Vagina (tissue), 2 donors: ENCODE measurements at regions not wholly inside any gene's neighbourhood (a gene's known extent, or its start where the extent isn't known, plus 50 kb on each side); places are given as distances from the start of the nearest gene placed in this dataset.

Experiments
- DNase-seq, 2 donors: peaks; one replicate each; pipeline ENCODE4 v3.0.0-alpha.2; 2017; ENCODE audit errors: extremely low spot score in 2 of 2
- H3K27ac ChIP-seq: fragments of 200-600 bp; sonication (generic); one replicate; pipeline ENCODE4 v1.5.1; 2019
- H3K27me3 ChIP-seq: fragments of 200-600 bp; sonication (generic); one replicate; pipeline ENCODE4 v1.5.1; 2019
- H3K36me3 ChIP-seq, 2 donors: fragments of 200-600 bp; sonication (generic); one replicate each; pipeline ENCODE4 v1.5.1; 2017 to 2019
- H3K4me1 ChIP-seq: fragments of 200-600 bp; sonication (generic); one replicate; pipeline ENCODE4 v1.5.1; 2019
- H3K4me3 ChIP-seq, 2 donors: fragments of 200-600 bp; sonication (generic); 1 replicate in 1 of 2; 2 replicates in 1 of 2; pipeline ENCODE4 v1.5.1; 2016 to 2019
- H3K9me3 ChIP-seq: fragments of 200-600 bp; sonication (generic); one replicate; pipeline ENCODE4 v1.5.1; 2019
- POLR2A ChIP-seq, 2 donors: fragments of 450-650 bp; IDR thresholded peaks; one replicate each; pipeline ENCODE4 v1.6.1; 2017; ENCODE audit warnings: antibody characterized with exemption in 2 of 2, mild to moderate bottlenecking in 2 of 2, moderate library complexity in 2 of 2
- POLR2AphosphoS5 ChIP-seq, 2 donors: sonication (generic); formaldehyde crosslinking; IDR thresholded peaks; one replicate each; pipeline ENCODE4 v1.9.0; 2017; ENCODE audit warnings: antibody characterized with exemption in 2 of 2, mild to moderate bottlenecking in 2 of 2, low read depth in 1 of 2; ENCODE audit not compliant: insufficient read depth in 1 of 2
- intact Hi-C: fragments of 100-400 bp; cut with DNase I; formaldehyde crosslinking; loops from one replicate; pipeline ENCODE4 v1.15.1; 2023
- TF ChIP-seq, protein P1 (sequence below), 3 experiments: fragments of 450-650 bp in 2 of 3; fragments of 200-600 bp in 1 of 3; sonication (generic) in 1 of 3; IDR thresholded peaks; one replicate each; pipeline ENCODE4 v1.5.1; 2017 to 2019; ENCODE audit warnings: antibody characterized with exemption in 3 of 3, mild to moderate bottlenecking in 2 of 3, moderate library complexity in 2 of 3

GRCh38 chr2:146481629-146482028, 1363.2 kb upstream of the ACVR2A start:
- Histone ChIP-seq H3K9me3 (no peaks in the 10 kb centered on the region), H3K27ac (no peak overlapping the region), H3K4me3 (no peak overlapping the region), H3K4me1 (no peaks in the 10 kb centered on the region), H3K27me3 (no peaks in the 10 kb centered on the region), H3K36me3 (no peaks in the 10 kb centered on the region)
- no peak for DNase-seq
- intact Hi-C loops, result no loop called here
- TF ChIP-seq POLR2AphosphoS5 (IDR thresholded peaks at IDR 0.05; ENCODE audit: insufficient read depth in 1 of 2, low read depth in 1 of 2) (no peak), POLR2A (IDR thresholded peaks at IDR 0.05) (no peak)
- TF ChIP-seq, protein P1, sequence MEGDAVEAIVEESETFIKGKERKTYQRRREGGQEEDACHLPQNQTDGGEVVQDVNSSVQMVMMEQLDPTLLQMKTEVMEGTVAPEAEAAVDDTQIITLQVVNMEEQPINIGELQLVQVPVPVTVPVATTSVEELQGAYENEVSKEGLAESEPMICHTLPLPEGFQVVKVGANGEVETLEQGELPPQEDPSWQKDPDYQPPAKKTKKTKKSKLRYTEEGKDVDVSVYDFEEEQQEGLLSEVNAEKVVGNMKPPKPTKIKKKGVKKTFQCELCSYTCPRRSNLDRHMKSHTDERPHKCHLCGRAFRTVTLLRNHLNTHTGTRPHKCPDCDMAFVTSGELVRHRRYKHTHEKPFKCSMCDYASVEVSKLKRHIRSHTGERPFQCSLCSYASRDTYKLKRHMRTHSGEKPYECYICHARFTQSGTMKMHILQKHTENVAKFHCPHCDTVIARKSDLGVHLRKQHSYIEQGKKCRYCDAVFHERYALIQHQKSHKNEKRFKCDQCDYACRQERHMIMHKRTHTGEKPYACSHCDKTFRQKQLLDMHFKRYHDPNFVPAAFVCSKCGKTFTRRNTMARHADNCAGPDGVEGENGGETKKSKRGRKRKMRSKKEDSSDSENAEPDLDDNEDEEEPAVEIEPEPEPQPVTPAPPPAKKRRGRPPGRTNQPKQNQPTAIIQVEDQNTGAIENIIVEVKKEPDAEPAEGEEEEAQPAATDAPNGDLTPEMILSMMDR (IDR thresholded peaks at IDR 0.05), result no peak

- no peaks in the 10 kb centered on the region for H3K4me1 ChIP-seq
- intact Hi-C loops, result no loop called here
These were observed 1367.4 kb upstream of the ACVR2A start for GRCh38 chr2:146477383-146477782.

DNA sequence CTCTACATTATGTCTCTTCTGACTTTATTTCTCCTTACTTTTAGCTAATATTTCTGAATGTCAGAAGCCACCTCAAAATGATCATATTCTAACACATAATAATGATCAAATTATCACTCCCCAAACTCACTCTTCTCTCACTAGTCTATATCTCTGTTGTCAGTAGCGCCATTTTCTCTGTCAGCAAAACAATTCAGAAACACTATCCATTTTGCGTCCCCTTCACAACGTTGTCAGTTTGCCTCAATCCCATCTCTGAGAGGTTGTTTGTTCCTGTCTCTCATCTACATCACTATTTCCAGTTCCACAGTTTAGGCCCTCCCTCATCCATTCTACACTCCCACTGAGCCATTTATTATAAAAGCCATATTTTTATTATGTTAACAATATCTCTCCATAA, 1376.3 kb upstream of the ACVR2A start:
- H3K4me1 ChIP-seq, result no peaks in the 10 kb centered on the region
- no peak overlapping the region for H3K27ac ChIP-seq
- intact Hi-C loops, result no loop called here
- no peaks in the 10 kb centered on the region for H3K27me3 ChIP-seq
- TF ChIP-seq POLR2A (IDR thresholded peaks at IDR 0.05) (no peak), POLR2AphosphoS5 (IDR thresholded peaks at IDR 0.05; ENCODE audit: insufficient read depth in 1 of 2, low read depth in 1 of 2) (no peak)
- TF ChIP-seq, protein P1 (IDR thresholded peaks at IDR 0.05), result no peak
- no peak for DNase-seq
- no peaks in the 10 kb centered on the region for H3K9me3 ChIP-seq
- no peaks in the 10 kb centered on the region for H3K36me3 ChIP-seq
- H3K4me3 ChIP-seq, result no peak overlapping the region

More at GRCh38 chr2:146477383-146477782, 1367.4 kb upstream of the ACVR2A start:
- Histone ChIP-seq H3K9me3 (no peaks in the 10 kb centered on the region), H3K27ac (no peak overlapping the region), H3K4me3 (no peak overlapping the region), H3K27me3 (no peaks in the 10 kb centered on the region), H3K36me3 (no peaks in the 10 kb centered on the region)
- TF ChIP-seq, protein P1 (IDR thresholded peaks at IDR 0.05), result no peak
- no peak for TF ChIP-seq POLR2AphosphoS5 (IDR thresholded peaks at IDR 0.05; ENCODE audit: insufficient read depth in 1 of 2, low read depth in 1 of 2)
- no peak for TF ChIP-seq POLR2A (IDR thresholded peaks at IDR 0.05)
- DNase-seq, result no peak

GRCh38 chr2:146467425-146467824, 1377.4 kb upstream of the ACVR2A start:
- DNase-seq, result no peak
- Histone ChIP-seq H3K36me3 (no peaks in the 10 kb centered on the region), H3K4me1 (no peaks in the 10 kb centered on the region), H3K9me3 (no peaks in the 10 kb centered on the region), H3K4me3 (no peak overlapping the region), H3K27ac (no peak overlapping the region), H3K27me3 (no peaks in the 10 kb centered on the region)
- intact Hi-C loops, result no loop called here
- TF ChIP-seq, protein P1 (IDR thresholded peaks at IDR 0.05), result no peak
- no peak for TF ChIP-seq POLR2AphosphoS5 (IDR thresholded peaks at IDR 0.05; ENCODE audit: insufficient read depth in 1 of 2, low read depth in 1 of 2)
- no peak for TF ChIP-seq POLR2A (IDR thresholded peaks at IDR 0.05)

DNA sequence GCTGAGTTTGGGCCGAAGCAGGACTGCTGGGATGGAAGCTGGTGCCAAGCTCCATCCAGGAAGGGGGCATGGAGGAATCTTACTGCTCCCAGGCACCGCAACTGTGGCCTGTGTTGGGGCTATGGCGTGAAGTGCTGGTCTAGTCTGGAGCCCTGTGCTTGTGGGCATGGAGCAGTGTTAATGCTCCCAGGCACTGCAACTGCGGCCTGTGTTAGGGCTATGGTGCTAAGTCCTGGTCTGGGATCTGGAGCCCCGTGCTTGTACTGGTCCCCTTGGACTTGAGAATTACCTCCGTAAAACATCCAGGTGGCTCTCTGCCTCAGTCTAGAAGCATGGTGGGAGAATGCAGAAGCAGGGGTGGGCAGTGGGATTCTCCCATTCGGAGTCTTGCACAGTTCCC, 1379.4 kb upstream of the ACVR2A start:
- no peaks in the 10 kb centered on the region for H3K36me3 ChIP-seq
- H3K9me3 ChIP-seq, result no peaks in the 10 kb centered on the region
- H3K27me3 ChIP-seq, result no peaks in the 10 kb centered on the region
- intact Hi-C loops, result no loop called here
- H3K4me3 ChIP-seq, result no peak overlapping the region
- no peaks in the 10 kb centered on the region for H3K4me1 ChIP-seq
- TF ChIP-seq POLR2A (IDR thresholded peaks at IDR 0.05) (no peak), POLR2AphosphoS5 (IDR thresholded peaks at IDR 0.05; ENCODE audit: insufficient read depth in 1 of 2, low read depth in 1 of 2) (no peak)
- TF ChIP-seq, protein P1 (IDR thresholded peaks at IDR 0.05), result no peak
- no peak for DNase-seq
- H3K27ac ChIP-seq, result no peak overlapping the region
